Gastroesophageal sphincter (tissue), 3 donors: ENCODE measurements at regions not wholly inside any gene's neighbourhood (a gene's known extent, or its start where the extent isn't known, plus 50 kb on each side); places are given as distances from the start of the nearest gene placed in this dataset.

Experiments used
- CTCF ChIP-seq, 4 experiments: fragments of 200-600 bp in 2 of 4; fragments of 450-650 bp in 2 of 4; sonication (generic) in 1 of 4; IDR thresholded peaks; one replicate each; pipeline ENCODE4 v1.5.1; 2017 to 2019; ENCODE audit warnings: antibody characterized with exemption in 4 of 4, mild to moderate bottlenecking in 2 of 4, moderate library complexity in 2 of 4
- POLR2AphosphoS5 ChIP-seq: sonication (generic); formaldehyde crosslinking; IDR thresholded peaks from one replicate; pipeline ENCODE4 v1.6.1; 2017; ENCODE audit warnings: antibody characterized with exemption

- TF ChIP-seq POLR2AphosphoS5 = no peak
- TF ChIP-seq CTCF (IDR thresholded peaks at IDR 0.05) = no peak
These were observed 775.9 kb downstream of the SQOR start for GRCh38 chr15:46410705-46411104.
